WI38 (cell line): ENCODE measurements at regions not wholly inside any gene's neighbourhood (a gene's known extent, or its start where the extent isn't known, plus 50 kb on each side); places are given as distances from the start of the nearest gene placed in this dataset.

Source experiments
- H3K4me3 ChIP-seq: 2 replicates; pipeline ENCODE4 v1.5.1; 2011; ENCODE audit warnings: low read depth, mild to moderate bottlenecking, control low read depth, low read length
- CTCF ChIP-seq: IDR thresholded peaks from 2 replicates; pipeline ENCODE4 v1.5.1; 2012; ENCODE audit warnings: low read depth, mild to moderate bottlenecking, control low read depth, low read length

GRCh38 chr11:129700701-129701100 is 114.9 kb upstream of the TMEM45B start:
- no peak for TF ChIP-seq CTCF
- no peak overlapping the region for H3K4me3 ChIP-seq

GRCh38 chr11:129701706-129702105 is 113.9 kb upstream of the TMEM45B start:
- TF ChIP-seq CTCF: no peak

GRCh38 chr11:129702410-129703398 is 112.9 kb upstream of the TMEM45B start:
- no peak overlapping the region for H3K4me3 ChIP-seq
- TF ChIP-seq CTCF: no peak

More at GRCh38 chr11:129701706-129702105, 113.9 kb upstream of the TMEM45B start:
- H3K4me3 ChIP-seq: no peak overlapping the region

- no peak for TF ChIP-seq CTCF
- no peak overlapping the region for H3K4me3 ChIP-seq
Observed at GRCh38 chr11:129703846-129704245, 111.8 kb upstream of the TMEM45B start.

GRCh38 chr11:129704831-129705230 is 110.8 kb upstream of the TMEM45B start:
- H3K4me3 ChIP-seq: no peak overlapping the region
- no peak for TF ChIP-seq CTCF

- TF ChIP-seq CTCF: no peak
- H3K4me3 ChIP-seq: no peak overlapping the region
Observed at GRCh38 chr11:129705341-129705740, 110.3 kb upstream of the TMEM45B start.

- TF ChIP-seq CTCF: no peak
- no peak overlapping the region for H3K4me3 ChIP-seq
Observed at GRCh38 chr11:129705933-129706332, 109.7 kb upstream of the TMEM45B start.
